UCSD-AML1 (cell line): ENCODE measurements at regions not wholly inside any gene's neighbourhood (a gene's known extent, or its start where the extent isn't known, plus 50 kb on each side); places are given as distances from the start of the nearest gene placed in this dataset.

Experiments
- DNase-seq: peaks from one replicate; lab custom pipeline; 2025; ENCODE audit not compliant: unreplicated experiment; lab: John Stamatoyannopoulos, UW

GRCh38 chr2:62370321-62371250 lies 135.4 kb downstream of the TMEM17 start:
- no peak for DNase-seq

- DNase-seq = no peak
These were observed 136.3 kb downstream of the TMEM17 start for GRCh38 chr2:62369541-62370202.

GRCh38 chr2:62364791-62365528 lies 141.0 kb downstream of the TMEM17 start:
- peak; percentile 29 for DNase-seq

GRCh38 chr2:62363166-62363565 lies 142.8 kb downstream of the TMEM17 start:
- no peak for DNase-seq

GRCh38 chr2:62362561-62362960 lies 143.4 kb downstream of the TMEM17 start:
- DNase-seq = no peak

- DNase-seq = no peak
These were observed 144.0 kb downstream of the TMEM17 start for GRCh38 chr2:62361964-62362363.

- no peak for DNase-seq
These were observed 151.0 kb downstream of the TMEM17 start for GRCh38 chr2:62354771-62355561.

- DNase-seq = no peak
These were observed 154.0 kb downstream of the TMEM17 start for GRCh38 chr2:62352031-62352430.

GRCh38 chr2:62349788-62350187 lies 153.9 kb downstream of the B3GNT2 start:
- no peak for DNase-seq

- DNase-seq = no peak
These were observed 152.8 kb downstream of the B3GNT2 start for GRCh38 chr2:62348700-62349099.

GRCh38 chr2:62347563-62348270 lies 151.8 kb downstream of the B3GNT2 start:
- no peak for DNase-seq

GRCh38 chr2:62344472-62344871 lies 148.6 kb downstream of the B3GNT2 start:
- DNase-seq = no peak

- no peak for DNase-seq
These were observed 147.9 kb downstream of the B3GNT2 start for GRCh38 chr2:62343636-62344337.

GRCh38 chr2:62343206-62343605 lies 147.3 kb downstream of the B3GNT2 start:
- DNase-seq = no peak

GRCh38 chr2:62340994-62341484 lies 145.1 kb downstream of the B3GNT2 start:
- DNase-seq = peak; percentile 25

- DNase-seq = no peak
These were observed 143.9 kb downstream of the B3GNT2 start for GRCh38 chr2:62339837-62340236.

GRCh38 chr2:62339413-62339812 lies 143.5 kb downstream of the B3GNT2 start:
- DNase-seq = no peak

- DNase-seq = no peak
These were observed 142.2 kb downstream of the B3GNT2 start for GRCh38 chr2:62338111-62338510.

- DNase-seq = no peak
These were observed 141.5 kb downstream of the B3GNT2 start for GRCh38 chr2:62337403-62337802.
